ENCODE measurements at regions not wholly inside any gene's neighbourhood (a gene's known extent, or its start where the extent isn't known, plus 50 kb on each side); places are given as distances from the start of the nearest gene placed in this dataset.

DNA sequence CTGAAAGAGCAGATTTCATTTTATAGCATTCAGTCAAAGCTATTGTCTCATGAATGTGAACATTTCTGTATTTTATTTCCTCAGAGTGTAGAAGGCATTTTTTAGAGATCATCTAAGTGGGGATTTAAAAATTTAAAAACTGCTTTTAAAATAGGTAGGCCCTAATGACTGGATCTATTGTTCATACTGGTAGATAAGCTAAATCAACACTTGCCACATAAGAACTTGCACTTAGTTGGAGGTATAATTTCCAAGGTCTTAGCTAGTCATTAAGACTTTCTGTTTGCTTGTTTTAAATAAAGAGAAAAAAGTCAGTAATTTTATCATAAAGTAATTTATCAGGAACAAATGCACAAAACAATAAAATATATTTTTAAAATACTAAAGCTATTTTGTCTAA is 75.2 kb upstream of the LMO3 start:
- DNase-seq: no peak

GRCh38 chr12:16675438-16675837 is 69.5 kb upstream of the LMO3 start:
- no peak for DNase-seq

DNA sequence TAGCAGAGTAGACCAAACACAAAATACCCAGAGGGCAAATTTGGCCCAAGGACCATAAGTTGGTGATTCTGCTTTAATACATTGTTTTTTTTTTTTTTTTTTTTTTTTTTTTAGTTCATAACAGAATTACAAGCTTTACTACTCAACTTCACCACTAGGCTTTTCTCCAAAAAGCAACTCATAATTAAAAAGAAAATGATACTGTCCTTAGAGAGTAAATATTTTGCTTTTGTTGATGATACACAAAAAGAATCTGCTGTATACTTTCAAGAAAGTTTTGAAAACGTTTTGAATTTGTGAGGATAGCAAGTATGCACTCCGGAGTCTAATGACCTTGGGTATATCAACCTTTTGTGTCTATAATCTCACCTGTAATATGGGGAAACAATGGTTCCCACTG is 68.9 kb upstream of the LMO3 start:
- no peak for DNase-seq

GRCh38 chr12:16670456-16671050 is 64.6 kb upstream of the LMO3 start:
- DNase-seq: no peak

DNA sequence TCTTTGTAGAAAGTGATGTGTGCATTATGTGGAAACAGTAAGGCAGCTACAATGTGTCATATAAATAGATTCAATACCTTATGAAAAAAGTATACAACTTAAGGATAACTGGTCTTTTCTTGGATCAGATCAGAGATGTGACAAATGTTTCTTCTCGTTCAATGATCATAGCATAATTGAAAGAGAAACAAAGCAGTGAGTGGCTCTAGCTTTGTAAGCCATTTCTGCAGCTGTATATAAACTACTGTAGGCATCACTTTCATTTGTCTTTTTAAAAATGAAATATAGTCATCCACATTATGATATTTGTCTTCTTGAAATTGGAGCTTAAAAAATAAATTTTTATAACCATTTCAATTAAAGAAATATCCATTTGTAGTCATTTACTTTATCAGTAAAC is 63.8 kb upstream of the LMO3 start:
- DNase-seq: no peak

- no peak for DNase-seq
Observed at GRCh38 chr12:16668198-16668597, 62.2 kb upstream of the LMO3 start.

DNA sequence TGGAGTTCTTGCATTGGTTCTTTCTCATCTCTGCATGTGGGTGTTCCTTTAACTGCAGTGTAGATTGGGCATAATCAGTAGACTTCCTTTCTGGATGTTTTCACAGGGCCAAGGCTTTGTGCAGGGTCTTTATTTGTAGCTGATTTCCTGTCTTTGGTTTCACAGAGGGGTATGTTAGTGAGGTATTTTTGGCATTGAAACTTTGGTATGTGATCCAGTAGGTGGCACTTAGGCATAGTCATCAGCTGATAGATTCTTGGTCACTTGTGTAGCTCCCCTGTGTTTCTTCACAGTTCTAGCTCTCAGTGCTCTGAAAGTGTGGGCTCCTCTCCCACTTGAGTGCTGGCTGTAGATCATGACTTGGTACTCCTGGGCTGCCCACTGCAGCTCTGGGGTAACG is 52.7 kb upstream of the LMO3 start:
- DNase-seq: no peak
